CD4-positive, alpha-beta T cell treated with Interleukin-10 for 1 hour (primary cell): ENCODE measurements at regions not wholly inside any gene's neighbourhood (a gene's known extent, or its start where the extent isn't known, plus 50 kb on each side); places are given as distances from the start of the nearest gene placed in this dataset.

ENCODE experiments used
- DNase-seq: peaks from one replicate; pipeline ENCODE4 v3.0.0-alpha.2; 2020

DNA sequence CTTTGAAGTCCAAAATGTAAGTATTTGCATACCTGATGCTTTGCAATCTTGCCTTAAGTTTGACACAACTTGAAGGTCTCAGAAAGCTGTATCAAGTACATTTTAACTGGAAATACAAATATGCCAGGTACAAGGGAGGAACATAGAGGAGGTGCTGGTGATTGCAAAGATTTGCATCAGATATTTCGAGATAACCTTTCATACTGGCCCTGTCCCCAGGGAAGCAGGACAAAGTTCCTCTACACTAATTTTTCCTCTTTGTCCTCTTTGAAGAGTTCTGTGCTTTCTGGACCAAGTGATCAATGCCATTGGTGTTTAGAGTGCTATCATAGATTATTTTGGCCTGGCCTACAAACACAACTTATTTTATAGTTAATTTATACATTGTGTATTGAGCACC, 686.1 kb downstream of the HACE1 start:
- no peak for DNase-seq

DNA sequence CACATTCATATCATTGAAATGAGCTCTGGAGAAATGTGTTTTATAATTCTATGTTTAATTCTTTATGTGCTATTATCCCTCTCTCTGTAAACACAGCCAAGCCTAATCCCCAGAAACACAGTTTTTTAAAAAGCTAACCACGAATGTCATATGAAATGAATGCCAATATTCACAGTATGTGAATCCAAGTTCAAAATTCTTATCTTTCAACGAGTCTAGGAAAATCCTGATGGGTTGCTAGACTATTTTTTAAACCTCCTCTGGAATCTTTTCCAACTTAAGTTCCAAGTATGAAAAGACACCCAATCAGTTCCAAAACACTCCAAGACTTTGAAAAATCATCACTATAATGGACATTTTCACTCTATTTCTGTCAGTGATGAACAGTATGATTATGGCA, 689.3 kb downstream of the HACE1 start:
- no peak for DNase-seq

DNA sequence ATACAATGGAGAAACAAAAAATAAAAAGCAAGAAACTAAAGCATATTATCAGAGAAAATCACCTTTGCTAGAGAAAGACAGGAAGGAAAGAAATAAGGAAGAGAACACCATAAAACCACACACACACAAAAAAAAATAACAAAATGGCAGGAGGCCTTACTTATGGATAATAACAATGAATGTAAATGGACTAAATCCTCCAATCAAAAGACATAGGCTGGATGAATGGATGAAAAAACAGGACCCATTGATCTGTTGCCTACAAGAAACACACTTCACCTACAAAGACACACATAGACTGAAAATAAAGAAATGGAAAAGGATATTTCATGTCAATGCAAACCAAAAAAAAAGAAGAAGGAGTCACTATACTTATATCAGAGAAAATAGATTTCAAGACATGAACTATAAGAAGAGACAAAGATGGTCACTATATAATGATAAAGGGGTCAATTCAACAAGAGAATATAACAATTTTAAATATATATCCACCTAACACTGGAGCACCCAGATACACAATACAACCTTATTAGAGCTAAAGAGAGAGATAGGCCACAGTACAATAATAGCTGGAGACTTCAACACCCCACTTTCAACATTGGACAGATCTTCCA, 693.6 kb downstream of the HACE1 start:
- no peak for DNase-seq

DNA sequence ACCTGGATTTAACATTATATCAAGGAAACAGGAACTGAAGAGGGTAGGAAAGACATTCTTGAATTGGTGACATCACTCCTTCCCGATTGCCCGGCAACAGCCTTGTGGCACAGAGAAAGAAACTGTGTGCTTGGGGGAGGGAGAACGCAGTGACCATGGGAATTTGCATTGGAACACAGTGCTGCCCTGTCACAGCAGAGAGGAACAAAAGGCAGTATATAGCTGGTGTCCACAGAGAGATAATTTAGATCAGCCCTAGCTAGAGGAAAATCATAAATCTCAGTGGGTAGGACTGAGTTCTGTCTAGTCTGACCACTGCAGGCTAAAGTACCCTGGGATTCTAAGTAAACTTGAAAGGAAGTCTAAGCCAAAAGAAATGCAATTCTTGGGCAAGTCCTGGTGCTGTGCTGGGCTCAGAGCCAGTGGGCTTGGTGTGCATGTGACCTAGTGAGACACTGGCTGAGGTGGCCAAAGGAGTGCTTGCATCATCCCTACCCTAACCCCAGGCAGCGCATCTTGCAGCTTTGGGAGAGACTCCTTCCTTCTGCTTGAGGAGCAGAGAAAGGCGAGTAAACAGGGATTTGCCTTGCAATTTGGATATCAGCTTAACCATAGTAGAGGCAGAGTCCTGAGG, 697.6 kb downstream of the HACE1 start:
- DNase-seq, result no peak

DNA sequence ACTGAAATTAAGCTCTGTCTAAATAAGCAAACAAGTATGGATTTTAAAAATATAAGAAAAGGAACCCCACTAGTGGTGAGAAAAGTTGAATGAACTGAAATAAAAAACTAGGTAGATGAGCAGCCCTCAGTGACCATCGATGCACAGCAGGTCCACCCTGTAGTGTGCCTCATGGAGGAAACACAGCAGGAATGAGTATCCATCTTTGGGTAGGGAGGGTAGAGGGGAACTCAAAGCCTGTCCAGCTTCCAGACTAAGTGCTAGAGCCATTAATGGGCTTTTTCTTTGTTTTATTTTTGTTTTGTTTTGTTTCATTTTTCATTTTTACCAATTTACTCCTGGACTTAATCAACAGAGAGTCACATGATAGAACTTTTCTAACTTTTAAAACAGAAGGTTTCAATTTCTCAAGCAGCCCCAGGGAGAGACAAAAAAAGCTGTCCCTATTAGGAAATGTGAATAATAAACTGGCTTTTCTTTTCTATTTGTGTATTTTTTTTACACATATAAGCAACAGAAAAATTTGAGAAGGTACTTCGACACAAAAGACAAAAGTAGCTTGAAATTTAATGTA, 700.6 kb downstream of the HACE1 start:
- no peak for DNase-seq

DNA sequence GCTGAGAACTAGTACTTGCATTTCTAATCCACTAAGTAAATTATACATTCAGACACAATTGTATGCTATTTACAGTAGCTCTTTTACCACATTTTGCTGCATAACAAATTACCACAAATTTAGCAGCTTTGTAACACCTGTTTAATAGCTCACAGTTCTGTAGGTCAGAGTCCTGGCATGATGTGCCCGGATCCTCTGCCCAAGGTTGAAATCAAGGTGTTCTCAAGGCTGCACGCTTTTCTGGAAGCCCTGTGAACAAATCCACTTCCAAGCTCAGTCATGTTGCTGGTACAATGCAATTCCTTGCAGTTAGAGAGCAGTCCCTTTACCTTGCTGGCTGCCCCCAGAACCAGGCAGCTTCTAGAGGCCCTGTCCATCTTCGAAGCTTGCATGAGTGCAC, 716.0 kb downstream of the HACE1 start:
- DNase-seq, result no peak

GRCh38 chr6:104134876-104135275, 724.8 kb downstream of the HACE1 start:
- no peak for DNase-seq

- no peak for DNase-seq
Measured at GRCh38 chr6:104130343-104130742, 729.4 kb downstream of the HACE1 start.

- DNase-seq, result no peak
Measured at GRCh38 chr6:104126315-104127005, 733.3 kb downstream of the HACE1 start.

DNA sequence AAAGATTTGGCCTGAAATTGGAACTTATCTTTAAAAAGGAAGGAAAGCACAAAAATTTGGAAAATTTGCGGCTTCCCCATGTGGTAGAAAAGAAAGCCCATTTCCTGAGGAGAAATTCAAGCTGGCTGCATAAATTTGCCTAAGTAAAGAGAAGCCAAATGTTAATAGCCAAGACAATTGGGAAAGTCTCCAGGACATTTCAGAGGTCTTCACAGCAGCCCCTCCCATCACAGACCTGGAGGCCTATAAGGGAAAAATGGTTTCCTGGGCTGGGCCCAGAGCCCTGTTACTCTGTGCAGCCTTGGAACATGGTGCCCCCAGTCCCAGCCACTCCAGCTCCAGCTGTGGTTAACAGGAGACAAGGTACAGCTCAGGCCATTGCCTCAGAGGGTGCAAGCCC, 736.5 kb downstream of the HACE1 start:
- no peak for DNase-seq

DNA sequence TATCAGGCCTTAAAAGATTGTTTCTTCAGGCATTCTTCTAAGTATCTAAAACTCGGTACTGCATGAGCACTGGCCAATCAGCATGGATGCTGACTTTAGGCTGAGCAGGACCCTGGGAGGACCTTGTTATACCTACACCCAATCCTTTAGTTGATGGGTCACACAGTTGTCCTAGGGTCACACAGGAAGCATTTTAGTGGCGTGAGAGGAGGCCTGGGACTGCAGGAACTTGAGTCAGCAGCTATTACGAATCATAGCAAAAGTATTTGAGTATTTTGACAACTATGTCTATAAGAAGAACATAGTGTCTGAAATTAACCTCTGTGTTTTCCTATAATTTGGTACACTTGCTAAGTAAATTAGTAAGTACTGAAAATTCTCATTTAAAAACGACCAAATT, 741.4 kb downstream of the HACE1 start:
- no peak for DNase-seq

- no peak for DNase-seq
Measured at GRCh38 chr6:104109806-104110205, 749.9 kb downstream of the HACE1 start.

DNA sequence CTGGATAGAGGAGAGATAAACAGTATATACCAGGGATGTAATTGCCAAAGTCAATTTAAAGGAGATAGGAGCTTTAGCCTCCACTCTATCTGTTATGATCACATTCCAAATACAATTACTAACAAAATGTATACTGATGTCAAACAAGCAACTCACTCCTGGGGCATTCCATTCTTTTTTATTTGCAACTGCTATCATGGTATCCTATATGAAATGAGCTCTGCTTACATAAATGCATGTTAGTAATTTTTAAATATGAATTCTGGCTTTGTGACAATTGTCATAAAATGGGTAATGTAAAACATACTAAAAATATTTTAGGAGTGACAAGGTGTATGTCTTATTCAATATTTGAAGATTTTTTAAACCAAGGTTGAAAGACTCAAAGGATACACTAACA, 751.1 kb downstream of the HACE1 start:
- no peak for DNase-seq

- no peak for DNase-seq
Measured at GRCh38 chr6:104095661-104096416, 763.9 kb downstream of the HACE1 start.

GRCh38 chr6:104087765-104088164, 772.0 kb downstream of the HACE1 start:
- DNase-seq, result no peak

DNA sequence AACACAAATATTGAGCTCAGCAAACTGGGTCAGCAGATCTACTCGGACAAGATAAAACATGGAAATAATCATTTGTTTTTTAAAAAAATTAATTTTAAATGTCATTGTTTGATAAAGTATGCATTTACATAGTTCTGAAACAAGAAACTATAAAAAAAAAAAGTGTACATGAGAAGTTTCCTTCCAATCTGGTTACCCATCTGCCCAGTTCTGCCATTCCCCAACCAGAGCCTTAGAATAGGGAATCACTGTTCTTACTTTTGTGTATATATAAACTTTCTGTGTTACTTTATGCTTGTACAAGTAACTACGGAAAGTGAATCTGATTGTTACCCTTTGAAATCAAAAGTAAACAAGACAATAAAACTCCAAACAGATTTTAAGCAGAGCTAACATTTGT, 791.4 kb downstream of the HACE1 start:
- no peak for DNase-seq

- DNase-seq, result no peak
Measured at GRCh38 chr6:104064876-104065275, 794.8 kb downstream of the HACE1 start.

- no peak for DNase-seq
Measured at GRCh38 chr6:104050455-104050854, 809.3 kb downstream of the HACE1 start.

DNA sequence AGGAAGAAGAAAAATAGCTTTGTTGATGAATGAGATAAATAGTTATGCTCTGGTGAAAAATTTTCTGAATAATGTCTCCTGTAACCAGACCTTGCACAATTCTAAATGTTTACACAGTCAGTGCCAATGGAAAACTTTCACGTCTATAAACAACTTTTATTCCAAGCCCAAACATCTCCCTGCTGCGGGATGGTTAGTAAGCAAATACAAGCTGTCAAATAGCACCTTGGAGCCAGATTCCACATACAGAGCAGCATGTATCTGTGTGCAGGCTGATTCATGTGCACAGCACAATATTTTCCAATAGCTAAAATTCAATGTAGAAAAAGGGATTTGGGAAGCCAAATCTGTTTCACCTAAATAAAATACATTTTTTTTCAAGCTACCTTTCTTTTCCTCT, 813.3 kb downstream of the HACE1 start:
- no peak for DNase-seq

DNA sequence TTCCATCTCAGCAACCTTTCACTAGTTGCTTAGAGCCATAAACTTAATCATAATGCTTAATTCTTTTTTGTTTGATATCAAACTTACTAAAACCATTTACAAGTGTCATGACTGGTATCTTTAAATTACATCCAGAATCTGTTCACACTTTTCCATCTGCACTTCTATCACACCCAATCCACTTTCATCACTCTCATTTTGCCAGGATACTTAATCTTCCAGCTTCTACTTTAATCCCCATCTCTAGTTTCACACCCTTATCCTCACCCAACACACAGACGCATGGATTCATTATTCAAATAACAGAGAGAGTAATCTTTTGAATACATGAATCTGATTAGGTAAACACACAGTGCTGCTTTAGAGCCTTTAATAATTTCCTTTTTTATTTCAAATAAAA, 828.4 kb downstream of the HACE1 start:
- no peak for DNase-seq

DNA sequence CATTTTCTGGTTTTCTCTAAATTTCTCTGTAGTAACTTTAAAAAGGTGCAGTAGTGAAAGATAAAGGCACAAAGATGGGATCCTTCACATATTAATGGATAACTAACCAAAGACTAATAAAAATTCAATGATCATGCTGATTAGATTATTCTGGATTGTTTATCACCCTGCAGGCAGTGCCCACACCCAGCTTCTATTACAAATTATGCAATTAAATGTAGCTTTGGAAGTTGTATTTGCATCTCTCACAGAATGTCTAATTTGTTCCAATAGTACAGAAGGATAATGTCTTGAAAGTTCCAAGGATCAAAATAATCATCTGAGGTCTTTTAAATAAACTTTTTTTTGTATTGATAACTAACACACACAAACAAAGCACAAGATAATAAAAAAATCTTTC, 837.6 kb downstream of the HACE1 start:
- no peak for DNase-seq

DNA sequence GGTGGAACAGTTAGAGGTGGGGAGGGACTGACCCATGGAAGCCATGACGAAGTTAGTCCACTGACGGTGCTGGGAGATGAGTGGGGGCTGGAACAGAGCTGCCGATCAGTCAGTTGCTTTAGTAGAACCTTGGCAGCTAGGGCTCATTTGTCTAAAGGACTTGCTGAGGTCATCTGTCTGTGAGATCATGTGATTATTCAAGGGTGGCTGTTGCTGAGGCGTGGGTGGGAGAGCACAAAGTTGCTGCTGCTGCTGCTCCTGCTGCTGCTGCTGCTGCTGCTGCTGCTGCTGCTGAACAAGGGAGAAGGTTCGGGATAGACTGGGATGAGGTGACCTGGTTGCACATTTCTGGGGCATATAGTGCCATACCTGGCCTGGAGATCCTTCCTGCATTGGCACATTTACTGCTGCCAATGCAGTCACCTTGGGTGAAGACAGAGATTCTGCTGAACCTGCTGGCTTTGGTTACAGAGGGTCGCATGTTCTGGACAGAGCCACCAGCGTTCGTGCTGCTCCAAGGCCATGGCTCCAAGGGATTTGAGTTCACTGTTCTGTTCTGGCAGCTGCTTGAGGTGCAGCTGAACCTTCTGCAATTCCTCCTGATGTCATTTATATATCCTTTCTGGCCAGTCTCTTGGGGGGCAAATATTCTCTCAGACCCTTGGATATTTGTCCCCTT, 840.5 kb downstream of the HACE1 start:
- DNase-seq, result no peak
